OCI-LY7 (cell line): ENCODE measurements at regions not wholly inside any gene's neighbourhood (a gene's known extent, or its start where the extent isn't known, plus 50 kb on each side); places are given as distances from the start of the nearest gene placed in this dataset.

ENCODE experiments used
- CTCF ChIP-seq: fragments of 200-600 bp; sonication (generic); conservative IDR thresholded peaks from 2 replicates; pipeline ENCODE4 v1.5.1; 2014; ENCODE audit warnings: mild to moderate bottlenecking, antibody characterized with exemption, low read length, moderate library complexity, mixed read lengths
- EZH2phosphoT487 ChIP-seq: fragments of 200-600 bp; sonication (generic); IDR thresholded peaks from 2 replicates; pipeline ENCODE4 v1.6.1; 2018; ENCODE audit warnings: low read depth, borderline replicate concordance, mild to moderate bottlenecking, mixed run types, antibody characterized with exemption, low read length, moderate library complexity, mixed read lengths

GRCh38 chr20:22373164-22373895, 211.0 kb downstream of the FOXA2 start:
- TF ChIP-seq CTCF, result no peak
- TF ChIP-seq EZH2phosphoT487, result no peak
